ENCODE measurements at regions not wholly inside any gene's neighbourhood (a gene's known extent, or its start where the extent isn't known, plus 50 kb on each side); places are given as distances from the start of the nearest gene placed in this dataset.

DNA sequence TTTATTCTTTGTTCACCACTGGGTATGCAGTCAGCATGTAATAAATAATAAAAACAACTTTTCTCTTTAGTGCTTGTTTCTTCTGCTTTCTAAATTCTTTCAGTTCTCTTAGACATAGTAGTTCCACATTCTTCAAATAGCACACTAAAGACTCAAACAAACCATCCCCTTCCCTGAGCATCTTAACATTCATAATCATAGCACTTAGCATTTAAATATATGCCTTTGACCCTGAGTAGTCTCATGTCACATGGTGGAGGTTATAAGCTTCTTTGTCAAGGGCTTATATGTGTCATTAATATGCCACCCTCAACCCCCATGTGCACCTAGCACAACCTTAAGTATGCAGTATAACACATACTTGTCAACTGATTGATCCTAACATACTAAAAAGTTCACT is 212.7 kb downstream of the PHLDA1 start:
- H3K9me3 Mint-ChIP-seq = no peaks in the 10 kb centered on the region
- intact Hi-C loops (cut with DNase I, micrococcal nuclease) = loop anchor here in 1 of 2 experiments (5.0 kb wide), 1 partner anchor 218 kb away; no protein-coding TSS in a partner anchor
- TF ChIP-seq, protein P1, sequence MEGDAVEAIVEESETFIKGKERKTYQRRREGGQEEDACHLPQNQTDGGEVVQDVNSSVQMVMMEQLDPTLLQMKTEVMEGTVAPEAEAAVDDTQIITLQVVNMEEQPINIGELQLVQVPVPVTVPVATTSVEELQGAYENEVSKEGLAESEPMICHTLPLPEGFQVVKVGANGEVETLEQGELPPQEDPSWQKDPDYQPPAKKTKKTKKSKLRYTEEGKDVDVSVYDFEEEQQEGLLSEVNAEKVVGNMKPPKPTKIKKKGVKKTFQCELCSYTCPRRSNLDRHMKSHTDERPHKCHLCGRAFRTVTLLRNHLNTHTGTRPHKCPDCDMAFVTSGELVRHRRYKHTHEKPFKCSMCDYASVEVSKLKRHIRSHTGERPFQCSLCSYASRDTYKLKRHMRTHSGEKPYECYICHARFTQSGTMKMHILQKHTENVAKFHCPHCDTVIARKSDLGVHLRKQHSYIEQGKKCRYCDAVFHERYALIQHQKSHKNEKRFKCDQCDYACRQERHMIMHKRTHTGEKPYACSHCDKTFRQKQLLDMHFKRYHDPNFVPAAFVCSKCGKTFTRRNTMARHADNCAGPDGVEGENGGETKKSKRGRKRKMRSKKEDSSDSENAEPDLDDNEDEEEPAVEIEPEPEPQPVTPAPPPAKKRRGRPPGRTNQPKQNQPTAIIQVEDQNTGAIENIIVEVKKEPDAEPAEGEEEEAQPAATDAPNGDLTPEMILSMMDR (IDR thresholded peaks at IDR 0.05) = no peak
- DNase-seq = no peak
- CTCF ChIA-PET = no interaction called here
- no peak for ATAC-seq (ENCODE audit: poor library complexity)
- Histone ChIP-seq H3K27ac (ENCODE audit: low read depth in 1 of 2, low read length in 2 of 2) (no peak overlapping the region), H3K4me3 (ENCODE audit: low read length) (no peak overlapping the region), H3K27me3 (ENCODE audit: control insufficient read depth in 1 of 2, insufficient read depth in 2 of 2, low read length in 2 of 2) (no peaks in the 10 kb centered on the region), H3K9me3 (ENCODE audit: control insufficient read depth in 1 of 2, insufficient read depth in 1 of 2, low read length in 2 of 2) (no peaks in the 10 kb centered on the region), H3K36me3 (ENCODE audit: insufficient read depth, low read length) (no peaks in the 10 kb centered on the region), H3K4me1 (ENCODE audit: insufficient read depth, low read length) (peaks cover 6% of the 10 kb centered on the region)
- H3K4me3 Mint-ChIP-seq = no peak overlapping the region
- POLR2A ChIA-PET = no interaction called here
- no peaks in the 10 kb centered on the region for H3K36me3 Mint-ChIP-seq (ENCODE audit: low read depth)
- peaks cover 9% of the 10 kb centered on the region for H3K27me3 Mint-ChIP-seq
- no peaks in the 10 kb centered on the region for H3K4me1 Mint-ChIP-seq (ENCODE audit: low read depth)
- no peak overlapping the region for H3K27ac Mint-ChIP-seq

DNA sequence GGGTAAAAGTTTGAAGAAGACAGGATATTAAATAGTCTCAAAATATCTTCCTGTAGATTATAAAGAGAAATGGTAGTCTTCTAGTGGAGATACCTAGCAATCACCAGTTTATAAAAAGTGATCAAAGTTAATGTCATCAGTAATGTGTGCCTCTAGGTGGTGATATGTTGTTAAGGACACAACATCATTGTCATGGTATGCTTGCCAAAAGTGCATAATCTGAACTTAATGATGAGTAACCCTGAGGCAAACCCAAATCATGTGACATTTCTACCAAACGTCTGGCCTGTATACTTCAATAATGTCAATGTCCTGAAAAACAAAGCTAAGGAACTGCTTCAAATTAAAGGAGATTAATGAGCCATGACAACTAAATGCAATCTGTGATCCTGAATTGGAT is 214.7 kb downstream of the PHLDA1 start:
- H3K9me3 Mint-ChIP-seq = no peaks in the 10 kb centered on the region

DNA sequence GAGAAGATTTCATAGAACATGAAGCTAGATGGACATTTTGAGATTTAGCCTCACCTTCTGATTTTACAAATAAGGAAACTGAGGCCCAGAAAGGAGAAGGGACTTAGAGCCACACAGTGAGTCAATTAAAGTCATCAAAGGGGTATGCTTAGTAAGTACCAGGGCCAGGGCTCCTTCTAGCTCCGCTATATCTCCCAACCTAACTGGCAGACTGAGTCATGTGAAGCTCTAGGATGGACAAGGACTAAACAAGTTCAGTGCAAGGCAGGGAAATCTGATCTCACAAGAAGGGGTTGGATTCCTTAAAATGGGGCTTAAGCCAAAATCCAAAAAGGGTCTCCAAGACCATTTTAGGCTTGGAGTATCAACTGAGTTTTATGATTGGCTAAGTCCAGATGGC is 215.8 kb downstream of the PHLDA1 start:
- H3K27me3 Mint-ChIP-seq = no peaks in the 10 kb centered on the region
- no peaks in the 10 kb centered on the region for H3K36me3 ChIP-seq (ENCODE audit: insufficient read depth, low read length)
- H3K36me3 Mint-ChIP-seq (ENCODE audit: low read depth) = no peaks in the 10 kb centered on the region
- H3K27me3 ChIP-seq (ENCODE audit: control insufficient read depth in 1 of 2, insufficient read depth in 2 of 2, low read length in 2 of 2) = no peaks in the 10 kb centered on the region
- H3K9me3 ChIP-seq (ENCODE audit: control insufficient read depth in 1 of 2, insufficient read depth in 1 of 2, low read length in 2 of 2) = no peaks in the 10 kb centered on the region
- peaks cover 5% of the 10 kb centered on the region for H3K4me1 Mint-ChIP-seq (ENCODE audit: low read depth)
- peak overlapping the region; percentile 16 for H3K27ac Mint-ChIP-seq
- no peak overlapping the region for H3K4me3 ChIP-seq (ENCODE audit: low read length)
- DNase-seq (no peak), ATAC-seq (ENCODE audit: poor library complexity) (no peak)
- H3K4me1 ChIP-seq (ENCODE audit: insufficient read depth, low read length) = peaks cover 11% of the 10 kb centered on the region
- ChIA-PET POLR2A (interaction anchor here (0.9 kb wide), 1 partner anchor 221 kb away, joined by 3 read pairs; no protein-coding TSS in a partner anchor), CTCF (interaction anchor here (0.6 to 1.8 kb wide), 3 partner anchors 205 to 222 kb away, joined by 3 to 6 read pairs (median 5); partner anchors contain the start of gene PHLDA1)
- no peak overlapping the region for H3K4me3 Mint-ChIP-seq
- no peak overlapping the region for H3K27ac ChIP-seq (ENCODE audit: low read depth in 1 of 2, low read length in 2 of 2)
- TF ChIP-seq, protein P1 (IDR thresholded peaks at IDR 0.05) = no peak
- no peaks in the 10 kb centered on the region for H3K9me3 Mint-ChIP-seq
- intact Hi-C loops (cut with DNase I, micrococcal nuclease) = loop anchor here (2.0 to 5.0 kb wide), 2 partner anchors 221 to 222 kb away; no protein-coding TSS in a partner anchor

More for the DNA sequence above, 214.7 kb downstream of the PHLDA1 start:
- H3K4me3 ChIP-seq (ENCODE audit: low read length) = no peak overlapping the region
- DNase-seq (peak in 3 of 14 experiments; percentile 35 to 46 (median 39)), ATAC-seq (ENCODE audit: poor library complexity) (peak; percentile 69)
- Mint-ChIP-seq H3K4me3 (no peak overlapping the region), H3K36me3 (ENCODE audit: low read depth) (no peaks in the 10 kb centered on the region), H3K27ac (no peak overlapping the region), H3K27me3 (peaks cover 1% of the 10 kb centered on the region), H3K4me1 (ENCODE audit: low read depth) (peaks cover 4% of the 10 kb centered on the region)
- POLR2A ChIA-PET = no interaction called here
- H3K27ac ChIP-seq (ENCODE audit: low read depth in 1 of 2, low read length in 2 of 2) = no peak overlapping the region
- H3K27me3 ChIP-seq (ENCODE audit: control insufficient read depth in 1 of 2, insufficient read depth in 2 of 2, low read length in 2 of 2) = no peaks in the 10 kb centered on the region
- H3K36me3 ChIP-seq (ENCODE audit: insufficient read depth, low read length) = no peaks in the 10 kb centered on the region
- intact Hi-C loops (cut with DNase I, micrococcal nuclease) = loop anchor here (2.0 to 5.0 kb wide), 2 partner anchors 220 kb away; no protein-coding TSS in a partner anchor
- peaks cover 11% of the 10 kb centered on the region for H3K4me1 ChIP-seq (ENCODE audit: insufficient read depth, low read length)
- no peaks in the 10 kb centered on the region for H3K9me3 ChIP-seq (ENCODE audit: control insufficient read depth in 1 of 2, insufficient read depth in 1 of 2, low read length in 2 of 2)
- CTCF ChIA-PET = interaction anchor here (0.6 to 1.8 kb wide), 4 partner anchors 118 to 267 kb away, joined by 4 to 7 read pairs (median 6); partner anchors contain the start of genes NAP1L1 and PHLDA1
- TF ChIP-seq, protein P1 (IDR thresholded peaks at IDR 0.05) = no peak

All from CD4-positive, alpha-beta T cell (primary cell).